PC-9 (cell line): ENCODE measurements at regions not wholly inside any gene's neighbourhood (a gene's known extent, or its start where the extent isn't known, plus 50 kb on each side); places are given as distances from the start of the nearest gene placed in this dataset.

ENCODE experiments used
- BruUV-seq: library from RNA; stranded (reverse); fragments of 400-500 nt; replicated peaks from 2 replicates; lab custom pipeline; 2021; lab: Mats Ljungman, UMichigan
- CTCF ChIA-PET: fragments of 300-600 bp; sonication (Branson Sonifier 250); formaldehyde crosslinking; loops from one replicate; lab custom pipeline; 2022; ENCODE audit warnings: antibody characterized with exemption; lab: Charles Lee
- POLR2A ChIA-PET: fragments of 300-600 bp; sonication (Branson Sonifier 250); formaldehyde crosslinking; loops from one replicate; lab custom pipeline; 2022; ENCODE audit warnings: antibody characterized with exemption; ENCODE audit not compliant: unreplicated experiment; lab: Charles Lee
- DNase-seq, 2 experiments: peaks; one replicate each; pipeline versions ENCODE4 v3.0.0 to v3.0.0-alpha.2; 2015 to 2022; ENCODE audit warnings: mixed read lengths in 1 of 2
- H2AFZ ChIP-seq: fragments of 200-600 bp; sonication (generic); 2 replicates; pipeline ENCODE4 v1.8.1; 2017; ENCODE audit warnings: antibody characterized with exemption
- H3F3A ChIP-seq: fragments of 200-600 bp; sonication (generic); 2 replicates; pipeline ENCODE4 v1.8.1; 2017; ENCODE audit warnings: antibody characterized with exemption, mild to moderate bottlenecking, low read depth; ENCODE audit not compliant: insufficient read depth
- H3K27ac ChIP-seq: fragments of 200-600 bp; sonication (generic); 2 replicates; pipeline ENCODE4 v1.6.1; 2016; ENCODE audit warnings: mixed run types
- H3K27me3 ChIP-seq: fragments of 200-600 bp; sonication (generic); 2 replicates; pipeline ENCODE4 v1.6.1; 2016; ENCODE audit warnings: low read depth, mixed run types; ENCODE audit not compliant: insufficient read depth
- H3K36me3 ChIP-seq: fragments of 200-600 bp; sonication (generic); 2 replicates; pipeline ENCODE4 v1.6.1; 2016; ENCODE audit warnings: low read depth, mixed run types
- H3K4me1 ChIP-seq: fragments of 200-600 bp; sonication (generic); replicated peaks from 2 replicates; pipeline ENCODE4 v1.6.1; 2016; ENCODE audit warnings: mixed run types; ENCODE audit not compliant: insufficient read depth
- H3K4me2 ChIP-seq: fragments of 200-600 bp; sonication (generic); 2 replicates; pipeline ENCODE4 v1.6.1; 2017; ENCODE audit warnings: mixed run types
- H3K4me3 ChIP-seq: fragments of 200-600 bp; sonication (generic); 2 replicates; pipeline ENCODE4 v1.6.1; 2016; ENCODE audit warnings: mixed run types
- H3K79me2 ChIP-seq: fragments of 200-600 bp; sonication (generic); 2 replicates; pipeline ENCODE4 v1.6.1; 2017; ENCODE audit warnings: low read depth, mixed run types
- H3K9me2 ChIP-seq: fragments of 200-600 bp; sonication (generic); 2 replicates; pipeline ENCODE4 v1.8.1; 2017; ENCODE audit warnings: mild to moderate bottlenecking; ENCODE audit not compliant: insufficient read depth
- H3K9me3 ChIP-seq: fragments of 200-600 bp; sonication (generic); 2 replicates; pipeline ENCODE4 v1.8.1; 2016; ENCODE audit warnings: low read depth; ENCODE audit not compliant: insufficient read depth
- H4K20me1 ChIP-seq: fragments of 200-600 bp; sonication (generic); 2 replicates; pipeline ENCODE4 v1.8.1; 2017; ENCODE audit not compliant: insufficient read depth
- CTCF ChIP-seq: fragments of 200-600 bp; sonication (generic); conservative IDR thresholded peaks from 2 replicates; pipeline ENCODE4 v1.6.1; 2017; ENCODE audit warnings: mixed run types, antibody characterized with exemption, mild to moderate bottlenecking, moderate library complexity
- EZH2 ChIP-seq: fragments of 200-600 bp; sonication (generic); IDR thresholded peaks from 2 replicates; pipeline ENCODE4 v1.8.0; 2017; ENCODE audit warnings: antibody characterized with exemption, low read depth
- intact Hi-C: fragments of 100-400 bp; cut with micrococcal nuclease; formaldehyde crosslinking; loops from one replicate; pipeline ENCODE4 v1.10.0; 2022; ENCODE audit not compliant: unreplicated experiment

- Histone ChIP-seq H3K27me3 (no peaks in the 10 kb centered on the region), H3K27ac (no peak overlapping the region), H3K4me1 (no peaks in the 10 kb centered on the region), H3K9me2 (no peaks in the 10 kb centered on the region), H3K79me2 (no peaks in the 10 kb centered on the region), H3K4me3 (no peak overlapping the region), H3K9me3 (no peaks in the 10 kb centered on the region), H3K4me2 (no peak overlapping the region), H3F3A (no peaks in the 10 kb centered on the region), H3K36me3 (no peaks in the 10 kb centered on the region), H4K20me1 (no peaks in the 10 kb centered on the region), H2AFZ (no peak overlapping the region)
- no TSS peak for BruUV-seq
- no peak for DNase-seq
- intact Hi-C loops, result no loop called here
- TF ChIP-seq EZH2 (no peak), CTCF (no peak)
- ChIA-PET CTCF (no interaction called here), POLR2A (no interaction called here)
Observed at GRCh38 chr2:185942855-185943254, 204.3 kb downstream of the FSIP2 start.

GRCh38 chr2:185947722-185948121 is 209.1 kb downstream of the FSIP2 start:
- H2AFZ ChIP-seq, result no peak overlapping the region
- H3K36me3 ChIP-seq, result no peaks in the 10 kb centered on the region
- H3K9me3 ChIP-seq, result no peaks in the 10 kb centered on the region
- no peak overlapping the region for H3K4me2 ChIP-seq
- no peaks in the 10 kb centered on the region for H3K9me2 ChIP-seq
- TF ChIP-seq CTCF, result no peak
- TF ChIP-seq EZH2, result no peak
- no peaks in the 10 kb centered on the region for H4K20me1 ChIP-seq
- intact Hi-C loops, result no loop called here
- DNase-seq, result no peak
- ChIA-PET POLR2A (no interaction called here), CTCF (interaction anchor here (0.6 kb wide), 1 partner anchor 227 kb away, joined by 3 read pairs; no protein-coding TSS in a partner anchor)
- no peak overlapping the region for H3K27ac ChIP-seq
- no peaks in the 10 kb centered on the region for H3F3A ChIP-seq
- no peaks in the 10 kb centered on the region for H3K4me1 ChIP-seq
- no TSS peak for BruUV-seq
- no peaks in the 10 kb centered on the region for H3K79me2 ChIP-seq
- H3K4me3 ChIP-seq, result no peak overlapping the region
- H3K27me3 ChIP-seq, result no peaks in the 10 kb centered on the region

- Histone ChIP-seq H3K4me2 (no peak overlapping the region), H3K9me3 (no peaks in the 10 kb centered on the region), H3K4me1 (no peaks in the 10 kb centered on the region), H3K79me2 (no peaks in the 10 kb centered on the region), H3F3A (no peaks in the 10 kb centered on the region), H3K27me3 (no peaks in the 10 kb centered on the region), H3K9me2 (no peaks in the 10 kb centered on the region), H3K4me3 (no peak overlapping the region), H4K20me1 (no peaks in the 10 kb centered on the region), H3K36me3 (no peaks in the 10 kb centered on the region), H2AFZ (no peak overlapping the region), H3K27ac (no peak overlapping the region)
- ChIA-PET CTCF (no interaction called here), POLR2A (interaction anchor here (0.6 kb wide), 1 partner anchor 40 kb away, joined by 10 read pairs; no protein-coding TSS in a partner anchor)
- DNase-seq, result no peak
- BruUV-seq, result no TSS peak
- TF ChIP-seq CTCF, result no peak
- no peak for TF ChIP-seq EZH2
- intact Hi-C loops, result no loop called here
Observed at GRCh38 chr2:185952100-185952499, 213.5 kb downstream of the FSIP2 start.
